Activated T-helper 1 cell treated with anti-CD3 and anti-CD28 coated beads, Interleukin-12 subunit alpha, Interleukin-12 subunit beta, Interleukin-2, Interleukin-4 antibody, amounts not matched to agents 30 ng/mL and 10 ng/mL and 1 ng/mL, durations not matched to agents 14 hours and 24 hours and 36 hours (primary cell): ENCODE measurements at regions not wholly inside any gene's neighbourhood (a gene's known extent, or its start where the extent isn't known, plus 50 kb on each side); places are given as distances from the start of the nearest gene placed in this dataset.
"Not testable (repeated sequence)": the region's sequence is repeated elsewhere in the genome, so short reads cannot be mapped to it uniquely, and the experiment has no call there.

Source experiments
- DNase-seq: peaks from one replicate; pipeline ENCODE4 v3.0.0; 2021; ENCODE audit warnings: low spot score
- H3K27ac Mint-ChIP-seq: one replicate; pipeline ENCODE4 v1.8.0; 2021; ENCODE audit warnings: mild to moderate bottlenecking, mixed read lengths
- H3K27me3 Mint-ChIP-seq: one replicate; pipeline ENCODE4 v1.8.0; 2022; ENCODE audit warnings: mild to moderate bottlenecking, moderate library complexity, mixed read lengths; ENCODE audit not compliant: insufficient read depth
- H3K36me3 Mint-ChIP-seq: one replicate; pipeline ENCODE4 v1.8.0; 2021; ENCODE audit warnings: low read depth, mixed read lengths
- H3K4me1 Mint-ChIP-seq: one replicate; pipeline ENCODE4 v1.8.0; 2021; ENCODE audit warnings: low read depth, mixed read lengths
- H3K4me3 Mint-ChIP-seq: one replicate; pipeline ENCODE4 v1.8.0; 2021; ENCODE audit warnings: mild to moderate bottlenecking, moderate library complexity, mixed read lengths
- H3K9me3 Mint-ChIP-seq: one replicate; pipeline ENCODE4 v1.8.0; 2021; ENCODE audit warnings: mixed read lengths
- intact Hi-C: fragments of 100-400 bp; cut with micrococcal nuclease; formaldehyde crosslinking; loops from one replicate; pipeline ENCODE4 v1.15.1; 2024

- H3K27ac Mint-ChIP-seq, H3K4me1 Mint-ChIP-seq, intact Hi-C loops, H3K9me3 Mint-ChIP-seq, H3K36me3 Mint-ChIP-seq, DNase-seq, H3K4me3 Mint-ChIP-seq, H3K27me3 Mint-ChIP-seq: not testable (repeated sequence)
Measured at GRCh38 chr12:8282181-8282580, 54.8 kb upstream of the FAM90A1 start.

DNA sequence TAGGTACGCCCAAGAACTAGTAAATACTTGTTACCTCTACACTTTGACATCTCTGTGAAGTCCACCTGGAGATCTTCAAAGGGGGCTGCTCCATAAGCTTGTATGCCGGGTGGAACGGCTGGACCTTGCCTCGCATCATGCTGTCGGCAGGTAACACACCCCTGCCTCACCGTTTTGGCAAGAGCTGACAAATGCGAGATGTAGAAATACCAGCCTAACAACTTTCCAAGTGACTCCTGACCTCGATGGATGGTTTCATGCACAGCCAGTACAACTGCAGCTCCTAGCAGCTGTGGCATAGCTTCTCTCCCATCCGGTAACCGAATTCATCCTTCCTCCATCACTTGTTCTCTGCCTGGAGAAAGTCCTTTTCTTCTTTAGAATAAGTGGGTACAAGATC, 58.3 kb upstream of the FAM90A1 start:
- H3K27ac Mint-ChIP-seq, H3K27me3 Mint-ChIP-seq, intact Hi-C loops, H3K4me3 Mint-ChIP-seq, H3K36me3 Mint-ChIP-seq, H3K4me1 Mint-ChIP-seq, H3K9me3 Mint-ChIP-seq, DNase-seq: not testable (repeated sequence)

DNA sequence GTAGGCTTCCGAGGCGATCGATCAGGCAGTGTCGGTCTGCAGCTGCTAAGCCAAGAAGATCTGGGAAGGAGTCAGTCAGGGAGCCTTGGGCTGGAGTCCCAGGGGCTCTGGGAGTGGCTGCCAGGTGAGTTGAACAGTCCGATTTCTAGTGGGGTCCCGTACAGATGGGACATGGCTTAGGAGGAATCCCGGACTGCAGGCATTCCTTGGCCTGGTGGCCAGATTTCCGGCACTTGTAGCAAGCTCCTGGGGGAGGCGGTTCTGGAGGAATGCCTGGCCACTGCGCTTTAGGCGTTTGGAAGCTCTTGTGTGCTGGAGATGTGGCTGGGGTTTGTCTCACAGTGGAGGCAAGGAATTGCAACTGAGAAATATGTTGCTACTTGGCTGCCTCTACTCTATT, 64.3 kb upstream of the FAM90A1 start:
- H3K36me3 Mint-ChIP-seq, H3K27me3 Mint-ChIP-seq, H3K27ac Mint-ChIP-seq, H3K9me3 Mint-ChIP-seq, intact Hi-C loops, H3K4me3 Mint-ChIP-seq, DNase-seq, H3K4me1 Mint-ChIP-seq: not testable (repeated sequence)

- H3K36me3 Mint-ChIP-seq, H3K27me3 Mint-ChIP-seq, H3K27ac Mint-ChIP-seq, H3K4me1 Mint-ChIP-seq, H3K4me3 Mint-ChIP-seq, H3K9me3 Mint-ChIP-seq, intact Hi-C loops, DNase-seq: not testable (repeated sequence)
Measured at GRCh38 chr12:8294662-8295061, 67.2 kb upstream of the FAM90A1 start.

DNA sequence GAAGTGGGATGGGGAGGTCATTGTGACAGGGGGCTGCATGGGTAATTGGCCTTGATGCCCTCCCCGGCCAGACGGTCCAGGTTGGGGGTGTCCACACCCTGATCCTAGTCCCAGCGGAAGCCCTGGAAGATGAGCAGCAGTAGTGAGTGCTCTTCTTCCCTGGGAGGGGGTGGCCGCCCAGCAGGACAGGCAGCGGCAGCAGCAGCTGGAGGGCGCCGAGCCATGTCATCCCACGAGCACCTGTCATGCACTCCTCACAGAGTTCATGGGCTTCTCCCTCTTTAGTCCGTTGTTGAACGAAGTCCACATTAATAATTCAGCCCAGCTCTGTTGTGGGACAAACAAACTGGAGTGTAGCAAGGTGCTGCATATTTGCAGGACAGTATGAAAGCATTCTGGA, 81.2 kb upstream of the FAM90A1 start:
- intact Hi-C loops, H3K4me1 Mint-ChIP-seq, DNase-seq, H3K36me3 Mint-ChIP-seq, H3K27ac Mint-ChIP-seq, H3K4me3 Mint-ChIP-seq, H3K9me3 Mint-ChIP-seq, H3K27me3 Mint-ChIP-seq: not testable (repeated sequence)

GRCh38 chr12:8315997-8316396, 88.6 kb upstream of the FAM90A1 start:
- H3K9me3 Mint-ChIP-seq, H3K36me3 Mint-ChIP-seq, H3K27ac Mint-ChIP-seq, H3K4me3 Mint-ChIP-seq, DNase-seq, H3K27me3 Mint-ChIP-seq, intact Hi-C loops: not testable (repeated sequence)
- H3K4me1 Mint-ChIP-seq = peaks cover 21% of the 10 kb centered on the region

DNA sequence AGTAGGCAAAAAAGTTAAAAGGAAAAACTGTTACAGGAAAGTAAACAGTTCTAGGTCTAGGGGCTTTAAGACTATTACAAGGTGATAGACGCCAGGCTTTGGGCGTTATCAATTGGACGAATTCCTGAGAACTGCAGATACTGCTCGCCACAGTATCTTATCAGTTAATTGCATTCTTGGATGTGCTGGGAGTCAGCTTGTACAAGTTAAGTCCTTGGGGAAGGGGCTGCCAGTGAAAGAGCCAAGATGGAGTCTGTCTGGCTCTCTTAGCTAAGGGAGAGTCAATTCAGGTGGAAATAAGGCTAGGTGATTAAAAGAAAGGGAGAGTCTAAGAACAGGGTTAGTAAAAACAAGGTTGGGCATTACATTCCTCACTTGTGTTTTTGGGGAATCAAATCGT, 90.3 kb upstream of the FAM90A1 start:
- DNase-seq, H3K36me3 Mint-ChIP-seq, H3K27ac Mint-ChIP-seq, H3K27me3 Mint-ChIP-seq, intact Hi-C loops, H3K9me3 Mint-ChIP-seq, H3K4me3 Mint-ChIP-seq: not testable (repeated sequence)
- H3K4me1 Mint-ChIP-seq = peaks cover 21% of the 10 kb centered on the region

- intact Hi-C loops, H3K36me3 Mint-ChIP-seq, H3K9me3 Mint-ChIP-seq: not testable (repeated sequence)
- Mint-ChIP-seq H3K4me3 (peak overlapping the region; percentile 63), H3K4me1 (peaks cover 21% of the 10 kb centered on the region), H3K27ac (peak overlapping the region; percentile 21), H3K27me3 (peaks cover 11% of the 10 kb centered on the region)
- DNase-seq = peak; percentile 28
Measured at GRCh38 chr12:8320251-8320730, 92.9 kb upstream of the FAM90A1 start.

DNA sequence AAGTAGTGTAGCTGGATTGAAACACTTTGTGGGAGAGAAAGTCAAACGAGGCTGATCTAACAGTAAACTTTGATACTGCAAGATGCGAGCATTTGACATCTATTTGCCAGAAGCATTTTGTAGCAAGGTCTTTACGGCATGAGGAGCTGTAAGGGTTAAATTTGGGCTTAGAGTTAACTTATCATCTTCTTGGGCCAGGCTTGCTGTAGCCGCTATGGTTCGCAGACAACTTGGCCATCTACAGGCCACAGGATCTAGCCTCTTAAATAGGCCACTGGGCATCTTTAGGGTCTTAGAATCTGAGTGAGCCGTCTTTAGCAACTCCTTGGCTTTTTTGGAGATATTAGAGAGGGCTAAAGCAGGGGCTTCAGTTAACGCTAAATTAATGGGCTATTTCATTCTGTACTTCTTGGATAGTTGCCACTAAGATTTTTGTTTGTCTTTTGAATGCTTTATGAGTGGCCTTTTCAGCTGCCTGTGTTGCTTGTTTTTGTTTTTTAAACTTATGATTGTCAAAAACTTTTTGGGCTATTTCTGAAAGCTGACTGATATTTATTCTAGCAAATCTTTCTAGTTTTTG, 93.5 kb upstream of the FAM90A1 start:
- intact Hi-C loops, DNase-seq, H3K9me3 Mint-ChIP-seq, H3K36me3 Mint-ChIP-seq: not testable (repeated sequence)
- Mint-ChIP-seq H3K4me1 (peaks cover 21% of the 10 kb centered on the region), H3K27ac (peak overlapping the region; percentile 21), H3K4me3 (peak overlapping the region; percentile 63), H3K27me3 (peaks cover 11% of the 10 kb centered on the region)

GRCh38 chr12:8325145-8325839, 97.9 kb upstream of the FAM90A1 start:
- DNase-seq, H3K36me3 Mint-ChIP-seq, H3K27ac Mint-ChIP-seq, H3K9me3 Mint-ChIP-seq, H3K4me3 Mint-ChIP-seq, H3K27me3 Mint-ChIP-seq, H3K4me1 Mint-ChIP-seq, intact Hi-C loops: not testable (repeated sequence)

- intact Hi-C loops, H3K4me3 Mint-ChIP-seq, H3K36me3 Mint-ChIP-seq, DNase-seq, H3K4me1 Mint-ChIP-seq, H3K27me3 Mint-ChIP-seq, H3K9me3 Mint-ChIP-seq, H3K27ac Mint-ChIP-seq: not testable (repeated sequence)
Measured at GRCh38 chr12:8328835-8329234, 101.4 kb upstream of the FAM90A1 start.

DNA sequence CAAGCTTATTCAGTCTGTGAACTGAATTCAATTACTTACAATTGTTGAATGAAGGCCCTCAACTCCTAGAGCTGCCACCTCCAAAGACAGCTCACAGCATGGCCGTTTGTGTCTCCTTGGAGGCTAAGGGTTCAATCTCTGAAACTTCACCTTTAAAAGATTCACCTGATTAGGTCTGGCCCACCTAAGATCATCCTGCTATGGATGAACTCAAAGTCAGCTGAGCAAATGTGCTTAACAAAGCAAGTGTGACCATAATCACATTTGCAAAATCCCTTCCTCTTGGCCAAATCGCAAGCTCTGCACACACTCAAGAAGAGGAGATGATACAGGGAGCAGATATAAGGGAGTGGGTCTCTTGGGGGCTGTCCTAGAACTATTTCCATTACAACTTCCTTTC, 105.0 kb upstream of the FAM90A1 start:
- DNase-seq, intact Hi-C loops, H3K9me3 Mint-ChIP-seq, H3K27me3 Mint-ChIP-seq, H3K4me3 Mint-ChIP-seq, H3K27ac Mint-ChIP-seq, H3K36me3 Mint-ChIP-seq, H3K4me1 Mint-ChIP-seq: not testable (repeated sequence)

DNA sequence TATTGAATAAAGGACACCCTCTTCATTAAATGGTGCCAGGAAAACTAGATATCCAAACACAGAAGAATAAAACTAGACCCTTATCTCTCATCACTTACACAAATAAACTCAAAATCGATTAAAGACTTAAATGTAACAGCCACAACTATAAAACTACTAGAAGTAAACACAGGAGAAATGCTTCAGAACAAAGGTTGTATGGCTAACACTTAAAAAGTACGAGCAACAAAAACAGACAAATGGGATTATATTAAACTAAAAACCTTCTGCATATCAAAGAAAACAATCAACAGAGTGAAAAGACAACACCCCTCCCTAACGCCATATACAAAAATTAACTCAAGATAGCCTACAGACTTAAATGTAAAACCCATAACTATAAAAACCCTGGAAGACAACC, 104.7 kb upstream of the CLEC6A start:
- intact Hi-C loops, H3K27ac Mint-ChIP-seq, H3K27me3 Mint-ChIP-seq, H3K36me3 Mint-ChIP-seq, H3K4me3 Mint-ChIP-seq, DNase-seq, H3K9me3 Mint-ChIP-seq, H3K4me1 Mint-ChIP-seq: not testable (repeated sequence)

- H3K9me3 Mint-ChIP-seq, H3K27ac Mint-ChIP-seq, H3K4me1 Mint-ChIP-seq, DNase-seq, H3K4me3 Mint-ChIP-seq, H3K27me3 Mint-ChIP-seq, intact Hi-C loops, H3K36me3 Mint-ChIP-seq: not testable (repeated sequence)
Measured at GRCh38 chr12:8354741-8355140, 101.0 kb upstream of the CLEC6A start.
